ENCODE measurements at regions not wholly inside any gene's neighbourhood (a gene's known extent, or its start where the extent isn't known, plus 50 kb on each side); places are given as distances from the start of the nearest gene placed in this dataset.
"Not testable (repeated sequence)": the region's sequence is repeated elsewhere in the genome, so short reads cannot be mapped to it uniquely, and the experiment has no call there.

DNA sequence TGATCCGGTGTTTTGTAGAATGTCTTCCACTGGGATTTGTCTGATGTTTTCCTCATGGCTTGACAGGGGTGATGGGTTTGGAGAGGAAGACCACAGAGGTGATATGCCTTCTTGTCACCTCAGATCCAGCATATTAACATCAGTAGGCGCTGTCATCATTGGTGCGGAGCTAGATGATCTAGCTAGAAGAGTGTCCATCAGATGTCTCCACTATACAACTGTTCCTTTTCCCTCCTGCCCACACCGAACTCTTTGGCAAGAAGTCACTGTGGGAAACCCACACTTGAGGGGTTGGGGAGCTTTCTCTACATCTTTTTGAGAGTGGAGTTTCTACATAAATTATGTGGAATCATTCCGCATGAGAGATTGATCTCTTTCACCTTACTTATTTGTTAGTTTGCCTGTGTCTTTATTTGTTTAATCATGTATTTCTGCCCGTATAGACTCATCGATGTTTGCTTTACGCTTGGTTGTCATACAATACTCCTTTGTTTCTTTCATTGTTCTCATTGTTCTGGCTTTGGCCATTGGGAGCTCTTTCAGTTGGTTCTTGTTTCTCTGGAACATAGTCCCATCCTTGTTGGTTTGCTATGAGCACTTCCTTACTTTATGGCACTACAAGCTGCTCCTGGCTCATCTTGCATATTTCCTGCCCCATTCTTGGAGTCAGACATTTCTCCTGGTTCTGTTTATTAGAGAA lies 1420.3 kb downstream of the BRD1 start:
- in situ Hi-C loops (cut with MboI; ENCODE audit: low sequenced_read_pairs), result no loop called here
- H3K9me3 ChIP-seq, result no peaks in the 10 kb centered on the region

DNA sequence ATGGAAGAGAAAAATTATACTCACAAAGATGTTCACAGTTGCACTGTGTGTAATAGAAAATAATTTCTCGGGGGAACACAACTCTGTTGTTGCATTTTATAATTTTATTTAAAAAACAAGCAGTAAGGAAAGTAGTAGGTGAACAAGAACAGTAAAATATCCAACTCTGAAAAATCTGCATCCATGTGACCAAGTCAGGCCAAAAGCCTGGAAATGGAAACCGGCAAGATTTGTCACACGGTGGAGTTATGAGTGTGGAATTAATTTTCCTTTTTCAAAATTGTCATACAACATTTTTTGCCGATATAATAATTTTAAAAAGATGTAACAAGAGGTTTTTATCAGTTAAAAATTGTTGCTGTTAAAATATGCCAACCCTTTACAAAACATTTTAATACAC lies 1421.5 kb downstream of the BRD1 start:
- Histone ChIP-seq H3K4me1 (no peaks in the 10 kb centered on the region), H3K4me3 (no peak overlapping the region), H3K27me3 (ENCODE audit: low read depth) (no peaks in the 10 kb centered on the region), H3K36me3 (replicated peaks) (no peaks in the 10 kb centered on the region), H3K9me3 (no peaks in the 10 kb centered on the region)
- no peak for DNase-seq (ENCODE audit: low spot score in 2 of 2)
- in situ Hi-C loops (cut with MboI; ENCODE audit: low sequenced_read_pairs), result no loop called here

More for the DNA sequence above, 1420.3 kb downstream of the BRD1 start:
- Histone ChIP-seq H3K27me3 (ENCODE audit: low read depth) (no peaks in the 10 kb centered on the region), H3K36me3 (replicated peaks) (no peaks in the 10 kb centered on the region), H3K4me3 (no peak overlapping the region), H3K4me1 (no peaks in the 10 kb centered on the region)
- no peak for DNase-seq (ENCODE audit: low spot score in 2 of 2)

DNA sequence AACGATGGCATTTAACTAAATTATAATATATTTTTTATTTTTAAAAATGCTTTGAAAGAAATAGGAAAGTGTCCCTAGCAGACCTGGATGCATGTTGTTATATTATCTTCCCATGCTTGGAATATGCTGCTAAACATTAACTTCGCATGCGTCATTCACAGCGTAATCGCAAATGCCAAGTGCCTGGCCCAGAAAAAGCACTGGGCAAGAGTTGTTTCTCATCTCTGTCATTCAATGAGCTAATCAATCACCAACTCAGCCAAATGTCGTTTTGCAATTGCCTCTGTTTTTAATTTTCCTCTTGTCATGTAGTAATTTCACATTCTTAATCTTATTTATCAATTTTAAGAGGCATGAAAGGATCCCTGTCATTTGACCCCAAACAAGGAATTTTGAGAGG lies 1421.9 kb downstream of the BRD1 start:
- DNase-seq (ENCODE audit: low spot score in 2 of 2), result no peak
- in situ Hi-C loops (cut with MboI; ENCODE audit: low sequenced_read_pairs), result no loop called here
- Histone ChIP-seq H3K9me3 (no peaks in the 10 kb centered on the region), H3K4me1 (no peaks in the 10 kb centered on the region), H3K36me3 (replicated peaks) (no peaks in the 10 kb centered on the region), H3K4me3 (no peak overlapping the region), H3K27me3 (ENCODE audit: low read depth) (no peaks in the 10 kb centered on the region)

DNA sequence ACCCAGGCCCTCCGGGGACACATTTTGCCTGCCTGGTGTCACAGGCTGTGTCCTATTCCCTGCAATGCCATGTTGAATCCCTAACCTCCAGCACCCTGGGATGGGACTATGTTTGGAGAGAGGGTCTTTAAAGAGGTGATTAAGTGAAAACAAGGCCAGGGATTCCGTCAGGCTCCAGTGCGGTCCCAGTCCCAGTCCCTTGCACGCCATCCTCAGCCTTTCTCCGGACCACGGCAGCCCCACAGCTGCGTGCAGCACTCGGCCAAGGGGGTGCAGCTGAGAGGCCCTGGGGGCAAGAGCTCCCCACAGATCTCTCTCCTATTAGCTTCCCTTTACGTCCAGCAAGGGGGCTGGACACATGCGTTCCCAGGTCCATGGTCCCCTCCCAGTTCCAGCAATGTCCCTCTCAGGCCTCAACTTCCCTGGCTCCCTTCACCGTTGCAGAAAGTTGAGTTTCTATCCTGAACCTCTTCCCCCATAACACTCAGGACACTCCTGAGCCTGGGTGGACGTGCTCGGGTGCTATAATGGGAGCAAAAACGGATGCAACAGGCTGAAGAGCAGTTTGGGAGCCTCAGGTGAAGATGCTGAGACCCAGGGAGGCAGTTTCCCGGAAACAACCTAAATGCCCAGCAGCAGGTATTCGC lies 1422.7 kb downstream of the BRD1 start:
- no peaks in the 10 kb centered on the region for H3K9me3 ChIP-seq
- no peak overlapping the region for H3K4me3 ChIP-seq
- no peaks in the 10 kb centered on the region for H3K36me3 ChIP-seq (replicated peaks)
- DNase-seq (ENCODE audit: low spot score in 2 of 2), result no peak
- no peaks in the 10 kb centered on the region for H3K4me1 ChIP-seq
- H3K27me3 ChIP-seq (ENCODE audit: low read depth), result no peaks in the 10 kb centered on the region
- in situ Hi-C loops (cut with MboI; ENCODE audit: low sequenced_read_pairs), result no loop called here

DNA sequence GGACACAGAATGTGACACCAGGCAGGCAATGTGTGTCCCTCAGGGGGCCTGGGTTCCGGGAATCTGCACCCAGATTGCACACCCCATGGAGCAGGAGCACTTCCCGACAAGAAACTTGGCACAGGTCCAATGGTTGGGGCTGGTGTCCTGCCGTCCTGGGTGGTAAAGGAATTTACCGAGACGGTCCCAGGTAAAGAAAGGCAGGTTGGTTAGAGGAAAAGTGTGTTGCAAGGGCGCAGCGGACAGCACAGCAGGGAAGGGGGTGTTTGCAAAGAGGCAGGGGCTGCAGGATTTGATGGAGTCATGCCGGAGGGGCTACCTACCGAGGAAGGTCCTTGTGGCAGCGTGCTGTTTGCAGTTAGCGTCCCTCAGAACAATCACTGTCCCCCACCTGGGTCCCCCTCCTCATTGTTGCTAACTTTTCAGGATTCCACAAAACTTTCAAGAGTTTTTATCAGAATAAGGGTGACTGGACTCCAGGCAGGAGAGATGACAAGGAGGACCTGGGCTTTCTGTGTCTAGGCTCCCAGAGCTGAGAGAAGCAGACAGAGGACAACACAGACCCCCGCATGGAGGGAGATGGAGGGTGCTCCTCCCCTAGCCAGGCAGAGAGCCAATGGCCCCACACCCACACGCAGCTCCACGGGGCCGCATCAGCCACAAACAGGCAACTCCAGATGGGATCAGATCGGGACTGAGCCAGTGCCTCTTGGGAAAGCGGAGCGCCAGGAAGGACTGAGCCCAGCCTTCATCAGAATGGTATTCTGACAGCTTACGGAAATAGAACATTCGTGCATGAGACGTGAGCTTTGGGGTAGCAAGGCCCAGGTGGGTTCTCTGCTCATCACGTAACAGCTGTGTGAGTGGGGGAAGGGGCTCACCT lies 1423.9 kb downstream of the BRD1 start:
- Histone ChIP-seq H3K27me3 (ENCODE audit: low read depth) (no peaks in the 10 kb centered on the region), H3K36me3 (replicated peaks) (no peaks in the 10 kb centered on the region), H3K9me3 (no peaks in the 10 kb centered on the region), H3K4me3 (no peak overlapping the region), H3K4me1 (no peaks in the 10 kb centered on the region)
- no peak for DNase-seq (ENCODE audit: low spot score in 2 of 2)
- in situ Hi-C loops (cut with MboI; ENCODE audit: low sequenced_read_pairs), result no loop called here

DNA sequence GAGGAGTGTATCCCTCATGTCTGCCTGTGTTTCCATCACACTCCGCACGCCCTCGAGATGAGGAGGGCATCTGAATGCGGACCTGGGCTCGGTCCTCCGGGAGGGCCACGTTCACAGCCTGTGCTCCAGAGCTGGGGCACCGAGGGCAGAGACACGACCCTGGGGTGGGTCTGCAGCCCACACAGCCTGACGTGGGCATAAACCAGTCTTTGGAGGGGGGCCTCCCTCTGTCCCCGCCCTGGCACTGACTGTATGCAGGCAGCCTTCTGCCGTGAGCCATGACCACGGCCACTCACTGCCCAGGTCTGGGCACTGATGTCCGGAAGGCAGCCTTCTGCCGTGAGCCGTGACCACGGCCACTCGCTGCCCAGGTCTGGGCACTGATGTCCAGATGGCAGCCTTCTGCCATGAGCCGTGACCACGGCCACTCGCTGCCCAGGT lies 1425.1 kb downstream of the BRD1 start:
- Histone ChIP-seq H3K36me3 (replicated peaks) (no peaks in the 10 kb centered on the region), H3K4me3 (no peak overlapping the region), H3K4me1 (no peaks in the 10 kb centered on the region), H3K27me3 (ENCODE audit: low read depth) (no peaks in the 10 kb centered on the region), H3K9me3 (no peaks in the 10 kb centered on the region)
- in situ Hi-C loops (cut with MboI; ENCODE audit: low sequenced_read_pairs), result no loop called here
- no peak for DNase-seq (ENCODE audit: low spot score in 2 of 2)

DNA sequence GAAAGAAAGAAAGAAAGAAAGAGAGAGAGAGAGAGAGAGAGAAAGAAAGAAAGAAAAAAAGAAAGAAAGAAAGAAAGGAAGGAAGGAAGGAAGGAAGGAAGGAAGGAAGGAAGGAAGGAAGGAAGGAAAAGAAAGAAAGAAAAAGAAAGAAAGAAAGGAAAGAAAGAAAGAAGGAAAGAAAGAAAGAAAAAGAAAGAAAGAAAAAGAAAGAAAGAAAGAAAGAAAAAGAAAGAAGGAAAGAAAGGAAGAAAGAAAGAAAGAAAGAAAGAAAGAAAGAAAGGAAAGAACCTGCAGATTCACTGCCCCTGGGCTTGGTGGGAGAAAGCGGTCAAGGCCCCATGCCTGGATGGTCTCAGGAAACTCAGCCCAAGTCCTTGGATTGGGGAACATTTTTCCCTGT lies 1426.2 kb downstream of the BRD1 start:
- H3K36me3 ChIP-seq (replicated peaks); in situ Hi-C loops (cut with MboI; ENCODE audit: low sequenced_read_pairs); DNase-seq (ENCODE audit: low spot score in 2 of 2); H3K9me3 ChIP-seq; H3K4me3 ChIP-seq; H3K4me1 ChIP-seq; H3K27me3 ChIP-seq (ENCODE audit: low read depth): not testable (repeated sequence)

DNA sequence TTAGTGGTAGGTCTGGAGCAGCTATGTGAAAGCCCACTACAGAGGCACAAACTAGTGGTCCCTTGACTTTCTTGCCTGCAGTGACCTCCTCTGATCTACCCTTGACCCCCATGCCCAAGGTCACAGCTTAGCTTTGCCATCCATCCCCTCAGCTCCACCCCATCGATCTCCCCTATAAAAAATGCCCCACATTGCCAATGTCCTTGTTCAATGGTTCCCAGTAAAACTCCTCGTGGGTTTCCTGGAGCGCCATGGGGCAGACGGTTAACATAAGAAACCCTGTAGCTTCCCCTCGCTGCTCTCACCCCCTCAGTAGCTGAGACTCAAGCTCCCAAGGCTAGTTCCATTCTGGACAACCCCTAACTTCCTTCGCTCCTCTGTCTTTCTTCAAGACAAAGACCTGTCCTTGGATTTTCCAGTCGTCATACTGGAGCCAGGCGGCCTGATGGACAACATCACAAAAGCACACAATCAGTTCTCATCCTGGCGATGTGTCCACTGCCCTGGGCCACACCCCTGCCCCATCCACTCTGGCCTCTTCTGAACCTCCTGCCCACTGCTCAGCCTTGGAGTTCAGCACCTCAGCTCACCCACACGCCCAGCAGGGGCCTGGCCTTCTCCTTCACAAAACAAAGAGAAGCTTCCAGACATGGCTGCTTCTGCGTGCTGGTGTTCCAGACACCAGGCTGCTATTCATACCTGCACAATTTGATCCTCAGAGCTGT lies 1429.3 kb downstream of the BRD1 start:
- no peaks in the 10 kb centered on the region for H3K9me3 ChIP-seq
- DNase-seq (ENCODE audit: low spot score in 2 of 2), result no peak
- in situ Hi-C loops (cut with MboI; ENCODE audit: low sequenced_read_pairs), result no loop called here

DNA sequence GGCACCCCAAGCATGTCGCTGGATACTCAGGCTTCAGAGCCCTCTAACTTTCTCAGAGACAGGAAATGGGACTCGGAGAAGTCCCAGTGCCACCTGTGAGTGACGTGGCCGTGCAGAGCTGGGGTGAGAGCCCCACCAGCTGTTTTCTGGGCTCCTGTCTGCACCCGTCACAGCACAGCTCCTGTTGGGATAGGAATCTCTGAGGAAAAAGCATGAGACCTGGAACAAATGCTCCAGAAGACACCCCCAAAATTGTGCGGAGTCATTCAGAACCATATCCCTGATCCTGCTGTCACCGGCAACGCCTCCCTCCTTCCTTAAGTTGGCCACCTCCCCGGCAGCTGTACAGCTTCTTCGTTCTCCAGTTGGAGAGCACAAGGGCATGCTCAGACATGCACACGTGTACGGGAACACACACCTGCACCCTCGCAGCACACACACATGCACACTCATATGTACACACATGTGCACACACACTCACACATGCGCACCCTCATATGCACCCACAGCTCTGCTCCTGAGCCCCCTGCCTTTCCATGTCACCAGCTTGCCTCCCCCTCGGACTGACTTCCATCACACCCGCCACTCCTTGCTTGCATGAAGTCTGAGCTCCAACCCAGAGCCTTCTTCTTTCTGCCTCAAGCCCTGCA lies 1430.0 kb downstream of the BRD1 start:
- Histone ChIP-seq H3K9me3 (no peaks in the 10 kb centered on the region), H3K36me3 (replicated peaks) (no peaks in the 10 kb centered on the region), H3K4me1 (no peaks in the 10 kb centered on the region), H3K27me3 (ENCODE audit: low read depth) (no peaks in the 10 kb centered on the region), H3K4me3 (no peak overlapping the region)
- DNase-seq (ENCODE audit: low spot score in 2 of 2), result no peak
- in situ Hi-C loops (cut with MboI; ENCODE audit: low sequenced_read_pairs), result no loop called here

More for the DNA sequence above, 1429.3 kb downstream of the BRD1 start:
- H3K36me3 ChIP-seq (replicated peaks), result no peaks in the 10 kb centered on the region
- no peak overlapping the region for H3K4me3 ChIP-seq
- no peaks in the 10 kb centered on the region for H3K4me1 ChIP-seq
- H3K27me3 ChIP-seq (ENCODE audit: low read depth), result no peaks in the 10 kb centered on the region

DNA sequence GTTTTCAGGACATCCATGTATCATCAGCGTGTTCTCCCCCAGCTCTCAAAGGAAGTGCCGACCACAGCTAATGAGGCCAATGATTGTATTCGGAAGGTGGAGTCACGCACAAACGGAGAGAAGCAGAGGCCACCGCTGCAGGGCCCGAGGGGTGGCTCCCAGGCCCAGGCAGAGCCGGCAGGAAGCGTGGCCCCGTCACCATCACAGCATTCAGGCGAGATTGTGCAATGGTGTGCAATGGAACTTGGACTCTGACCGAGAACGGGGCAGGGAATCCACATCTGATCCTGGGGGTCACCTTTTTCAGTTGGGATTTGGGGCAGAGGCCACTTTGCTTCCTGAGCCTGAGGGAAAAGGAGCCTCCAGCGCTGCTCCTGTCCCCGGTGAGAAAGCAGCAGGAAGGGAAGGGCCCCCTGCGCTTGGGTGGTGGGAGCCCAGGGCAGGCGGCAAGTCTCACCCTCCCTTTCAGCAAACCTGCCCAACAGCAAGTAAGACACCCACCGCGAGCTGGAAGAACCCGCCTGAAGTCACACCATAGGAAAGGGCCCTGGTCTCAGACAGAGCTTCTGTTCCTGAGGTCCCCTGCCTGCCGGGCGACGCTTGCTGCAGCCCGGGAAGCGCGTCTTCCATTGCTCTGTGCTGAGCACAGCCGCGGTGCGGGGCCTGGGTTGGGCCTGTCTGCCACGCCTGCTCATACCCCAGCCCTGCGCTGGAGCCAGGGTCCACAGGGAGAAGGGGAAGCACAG lies 1430.7 kb downstream of the BRD1 start:
- no peak overlapping the region for H3K4me3 ChIP-seq
- no peaks in the 10 kb centered on the region for H3K4me1 ChIP-seq
- in situ Hi-C loops (cut with MboI; ENCODE audit: low sequenced_read_pairs), result no loop called here
- no peaks in the 10 kb centered on the region for H3K36me3 ChIP-seq (replicated peaks)
- H3K9me3 ChIP-seq, result no peaks in the 10 kb centered on the region
- no peaks in the 10 kb centered on the region for H3K27me3 ChIP-seq (ENCODE audit: low read depth)
- DNase-seq (ENCODE audit: low spot score in 2 of 2), result no peak

DNA sequence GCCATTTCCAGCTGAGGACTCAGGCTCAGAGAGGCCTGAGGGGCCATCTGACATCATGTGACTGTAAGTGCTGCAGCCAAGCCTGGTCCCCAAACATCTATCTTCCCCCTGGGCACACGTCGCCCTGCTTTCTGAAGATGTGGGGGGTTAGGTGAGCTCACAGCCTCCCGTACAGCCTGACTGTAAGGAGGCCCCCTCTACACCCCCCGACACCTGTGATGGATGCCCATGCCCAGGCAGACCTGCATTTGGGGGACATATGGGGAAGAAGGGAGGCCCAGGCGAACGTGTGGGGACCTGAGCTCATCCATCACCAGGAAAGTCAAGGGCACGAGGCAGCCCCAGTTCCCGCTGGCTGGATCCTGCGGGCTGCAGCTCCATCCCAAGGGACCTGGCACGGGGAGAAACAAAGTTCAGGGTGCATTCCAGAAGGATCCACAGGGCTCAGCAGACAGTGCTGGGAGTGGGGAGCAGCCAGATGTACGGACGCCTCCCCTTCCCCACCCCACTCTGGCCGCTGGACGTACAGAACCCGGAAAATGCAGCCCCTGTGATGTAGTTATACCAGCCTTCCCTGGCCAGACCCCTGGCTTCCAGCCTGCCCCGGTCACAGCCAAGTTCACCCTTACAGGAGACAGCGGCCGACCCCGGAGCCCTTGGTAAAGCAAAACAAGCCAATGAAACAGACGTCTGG lies 1431.4 kb downstream of the BRD1 start:
- no peaks in the 10 kb centered on the region for H3K4me1 ChIP-seq
- no peaks in the 10 kb centered on the region for H3K9me3 ChIP-seq
- H3K27me3 ChIP-seq (ENCODE audit: low read depth), result no peaks in the 10 kb centered on the region
- in situ Hi-C loops (cut with MboI; ENCODE audit: low sequenced_read_pairs), result no loop called here
- no peak overlapping the region for H3K4me3 ChIP-seq
- no peaks in the 10 kb centered on the region for H3K36me3 ChIP-seq (replicated peaks)
- no peak for DNase-seq (ENCODE audit: low spot score in 2 of 2)

DNA sequence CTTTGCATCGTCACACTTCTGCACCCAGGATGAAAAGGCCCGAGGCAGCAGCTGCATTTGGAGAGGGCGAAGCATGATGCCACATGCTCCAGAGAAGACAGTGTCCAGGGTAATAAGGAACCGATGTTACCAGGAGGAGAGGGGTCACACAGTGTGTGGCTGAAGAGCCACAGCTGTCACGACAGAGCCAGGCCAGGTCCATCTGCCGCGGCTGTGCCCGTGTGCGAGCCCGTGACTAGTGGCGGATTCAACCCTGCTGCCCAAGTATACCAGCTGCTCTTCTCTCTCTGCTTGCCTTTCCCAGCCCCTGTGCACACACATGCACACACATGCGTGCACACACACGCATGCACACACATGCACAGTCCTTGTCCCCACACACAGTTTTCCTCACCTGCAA lies 1432.5 kb downstream of the BRD1 start:
- H3K4me1 ChIP-seq, result no peaks in the 10 kb centered on the region
- H3K4me3 ChIP-seq, result no peak overlapping the region
- no peaks in the 10 kb centered on the region for H3K27me3 ChIP-seq (ENCODE audit: low read depth)
- H3K36me3 ChIP-seq (replicated peaks), result no peaks in the 10 kb centered on the region
- in situ Hi-C loops (cut with MboI; ENCODE audit: low sequenced_read_pairs), result no loop called here
- no peaks in the 10 kb centered on the region for H3K9me3 ChIP-seq
- DNase-seq (ENCODE audit: low spot score in 2 of 2), result no peak
